Kidney (tissue), 13 donors: ENCODE measurements at regions not wholly inside any gene's neighbourhood (a gene's known extent, or its start where the extent isn't known, plus 50 kb on each side); places are given as distances from the start of the nearest gene placed in this dataset.

ENCODE experiments used
- DNase-seq, 5 donors: peaks; one replicate each; pipeline ENCODE4 v3.0.0-alpha.2; 2013 to 2020
- FAIRE-seq: peaks from 2 replicates; lab custom pipeline; 2012; peaks lifted over from hg19 to GRCh38; lab: Jason Lieb, UNC
- H3K27ac ChIP-seq, 2 donors: one replicate each; pipeline ENCODE4 v1.7.0; 2013; ENCODE audit warnings: low read depth in 2 of 2, low read length in 2 of 2, inconsistent platforms in 1 of 2
- H3K27me3 ChIP-seq: one replicate; pipeline ENCODE4 v1.7.1; 2013; ENCODE audit warnings: low read length, inconsistent platforms; ENCODE audit not compliant: control insufficient read depth, insufficient read depth
- H3K36me3 ChIP-seq, 3 donors: one replicate each; pipeline versions ENCODE4 v1.7.0 to v1.7.1; 2013; ENCODE audit warnings: low read length in 3 of 3, control low read depth in 1 of 3, inconsistent platforms in 1 of 3; ENCODE audit not compliant: insufficient read depth in 3 of 3, control insufficient read depth in 2 of 3
- H3K4me1 ChIP-seq, 3 donors: one replicate each; pipeline versions ENCODE4 v1.7.0 to v1.7.1; 2013; ENCODE audit warnings: low read length in 3 of 3, inconsistent platforms in 1 of 3, low read depth in 1 of 3; ENCODE audit not compliant: control insufficient read depth in 2 of 3, insufficient read depth in 2 of 3
- H3K4me3 ChIP-seq, 3 donors: one replicate each; pipeline versions ENCODE4 v1.7.0 to v1.8.1; 2013; ENCODE audit warnings: low read length in 3 of 3, control low read depth in 1 of 3, inconsistent platforms in 1 of 3
- H3K9ac ChIP-seq, 3 donors: one replicate each; pipeline versions ENCODE4 v1.7.0 to v1.7.1; 2013; ENCODE audit warnings: low read length in 3 of 3, control low read depth in 1 of 3, inconsistent platforms in 1 of 3
- H3K9me3 ChIP-seq, 3 donors: one replicate each; pipeline versions ENCODE4 v1.7.0 to v1.7.1; 2013; ENCODE audit warnings: low read length in 3 of 3, control low read depth in 1 of 3, inconsistent platforms in 1 of 3; ENCODE audit not compliant: control insufficient read depth in 2 of 3, insufficient read depth in 1 of 3
- intact Hi-C: fragments of 100-400 bp; cut with DNase I; formaldehyde crosslinking; loops from one replicate; pipeline ENCODE4 v1.11.1; 2022
- TF ChIP-seq, protein P1 (sequence below): IDR thresholded peaks from 3 replicates; pipeline ENCODE4 v1.5.1; 2012; ENCODE audit warnings: mild to moderate bottlenecking, moderate library complexity, borderline replicate concordance; ENCODE audit not compliant: insufficient read depth; ENCODE audit errors: extremely low read depth
- donor health status: control.
- donor health status: control.
- donor health status: control.
- donor health status: control.
- donor health status: control.
- donor health status: DM: yes; HTN: yes; CAD: no.
- donor health status: Normal renal cell carcinoma (clear cell type).

DNA sequence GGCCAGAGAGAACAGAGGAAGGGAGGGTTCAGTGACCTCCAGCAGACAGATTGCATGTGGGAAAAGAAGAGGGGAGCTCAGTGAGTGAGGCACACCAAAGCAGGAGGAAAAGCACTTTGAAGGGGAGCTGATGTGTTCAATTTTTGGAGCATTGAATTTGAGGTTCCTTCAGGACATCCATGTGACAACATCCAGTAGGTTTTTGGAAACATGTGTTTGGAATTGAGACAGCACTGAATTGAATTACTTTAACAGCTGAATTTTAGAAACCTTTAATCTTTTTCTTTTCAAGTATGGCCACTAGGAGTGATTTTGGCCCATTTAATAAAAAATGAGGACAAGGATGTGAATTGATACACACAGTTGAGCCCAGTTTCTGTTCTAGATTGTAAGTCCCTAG is 101.8 kb upstream of the SEC61G start:
- Histone ChIP-seq H3K9me3 (no peaks in the 10 kb centered on the region), H3K9ac (no peak overlapping the region), H3K36me3 (no peaks in the 10 kb centered on the region), H3K4me1 (no peaks in the 10 kb centered on the region), H3K27ac (no peak overlapping the region), H3K4me3 (no peak overlapping the region), H3K27me3 (no peaks in the 10 kb centered on the region)
- intact Hi-C loops = no loop called here
- TF ChIP-seq, protein P1, sequence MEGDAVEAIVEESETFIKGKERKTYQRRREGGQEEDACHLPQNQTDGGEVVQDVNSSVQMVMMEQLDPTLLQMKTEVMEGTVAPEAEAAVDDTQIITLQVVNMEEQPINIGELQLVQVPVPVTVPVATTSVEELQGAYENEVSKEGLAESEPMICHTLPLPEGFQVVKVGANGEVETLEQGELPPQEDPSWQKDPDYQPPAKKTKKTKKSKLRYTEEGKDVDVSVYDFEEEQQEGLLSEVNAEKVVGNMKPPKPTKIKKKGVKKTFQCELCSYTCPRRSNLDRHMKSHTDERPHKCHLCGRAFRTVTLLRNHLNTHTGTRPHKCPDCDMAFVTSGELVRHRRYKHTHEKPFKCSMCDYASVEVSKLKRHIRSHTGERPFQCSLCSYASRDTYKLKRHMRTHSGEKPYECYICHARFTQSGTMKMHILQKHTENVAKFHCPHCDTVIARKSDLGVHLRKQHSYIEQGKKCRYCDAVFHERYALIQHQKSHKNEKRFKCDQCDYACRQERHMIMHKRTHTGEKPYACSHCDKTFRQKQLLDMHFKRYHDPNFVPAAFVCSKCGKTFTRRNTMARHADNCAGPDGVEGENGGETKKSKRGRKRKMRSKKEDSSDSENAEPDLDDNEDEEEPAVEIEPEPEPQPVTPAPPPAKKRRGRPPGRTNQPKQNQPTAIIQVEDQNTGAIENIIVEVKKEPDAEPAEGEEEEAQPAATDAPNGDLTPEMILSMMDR = no peak
- no peak for DNase-seq
- no peak for FAIRE-seq

DNA sequence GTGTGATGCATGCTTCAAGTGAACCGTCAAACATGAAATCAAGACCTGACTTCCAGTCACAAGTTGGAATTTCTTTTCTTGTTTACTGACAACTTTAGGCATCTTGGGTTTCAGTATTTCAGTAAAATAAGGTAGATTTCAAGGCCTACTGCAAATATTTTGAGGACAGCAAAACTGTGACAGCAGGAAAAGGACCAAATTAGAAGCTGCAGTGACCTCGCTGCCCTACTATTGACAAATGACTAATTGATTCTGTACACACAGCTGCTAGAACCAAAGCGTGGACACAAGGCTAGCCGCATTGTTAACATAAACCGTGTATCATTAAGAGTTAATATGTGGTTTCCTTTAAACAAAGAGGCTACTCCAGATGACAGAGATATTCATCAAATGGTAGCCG is 105.7 kb upstream of the SEC61G start:
- intact Hi-C loops = no loop called here
- no peak for FAIRE-seq
- H3K9ac ChIP-seq = no peak overlapping the region
- no peaks in the 10 kb centered on the region for H3K4me1 ChIP-seq
- DNase-seq = peak in 1 of 5 donors; percentile 27
- no peaks in the 10 kb centered on the region for H3K27me3 ChIP-seq
- TF ChIP-seq, protein P1 = no peak
- no peak overlapping the region for H3K27ac ChIP-seq
- H3K4me3 ChIP-seq = no peak overlapping the region
- no peaks in the 10 kb centered on the region for H3K36me3 ChIP-seq
- no peaks in the 10 kb centered on the region for H3K9me3 ChIP-seq

DNA sequence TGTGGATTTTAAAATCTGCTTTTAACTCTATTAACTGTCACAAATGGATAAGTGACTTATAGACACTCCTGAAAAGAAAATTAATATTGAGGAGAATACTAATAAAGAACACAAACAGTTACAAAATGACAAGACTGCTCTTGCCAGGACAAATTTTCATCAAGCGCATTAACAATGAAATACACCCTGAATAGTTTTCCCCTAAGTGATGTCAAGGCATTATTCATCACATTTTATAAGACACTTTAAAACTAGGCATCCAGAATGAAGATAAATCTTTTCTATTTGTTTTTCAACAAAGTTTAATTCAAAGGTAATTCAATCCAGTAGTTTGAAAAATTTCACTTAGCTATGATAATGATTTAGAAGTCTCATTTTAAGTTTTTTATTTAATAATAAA is 110.5 kb upstream of the SEC61G start:
- FAIRE-seq (no peak), DNase-seq (no peak)
- Histone ChIP-seq H3K27me3 (no peaks in the 10 kb centered on the region), H3K36me3 (no peaks in the 10 kb centered on the region), H3K9me3 (no peaks in the 10 kb centered on the region), H3K27ac (no peak overlapping the region), H3K4me3 (no peak overlapping the region), H3K9ac (no peak overlapping the region), H3K4me1 (no peaks in the 10 kb centered on the region)
- TF ChIP-seq, protein P1 = no peak
- intact Hi-C loops = no loop called here

DNA sequence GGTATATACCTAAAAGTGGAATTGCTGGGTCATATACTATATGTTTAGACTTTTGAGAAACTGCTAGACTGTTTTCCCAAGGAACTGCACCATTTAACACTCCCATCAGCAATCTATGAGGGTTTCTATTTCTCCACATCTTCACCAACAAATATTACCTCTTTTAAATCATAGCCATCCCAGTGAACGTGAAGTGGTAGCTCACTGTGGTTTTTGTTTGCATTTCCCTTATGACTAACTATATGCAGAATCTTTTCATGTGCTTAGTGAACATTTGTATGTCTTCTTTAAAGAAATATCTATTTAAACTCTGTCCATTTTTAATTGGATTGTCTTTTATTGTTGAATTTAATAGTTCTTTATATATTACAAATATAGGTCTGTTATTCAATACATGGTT is 115.8 kb upstream of the SEC61G start:
- Histone ChIP-seq H3K4me1 (peaks cover 0 to 5% (median 3%) of the 10 kb centered on the region in 3 donors), H3K27me3 (no peaks in the 10 kb centered on the region), H3K27ac (no peak overlapping the region), H3K9ac (no peak overlapping the region), H3K4me3 (no peak overlapping the region), H3K36me3 (no peaks in the 10 kb centered on the region), H3K9me3 (no peaks in the 10 kb centered on the region)
- intact Hi-C loops = no loop called here
- TF ChIP-seq, protein P1 = no peak
- DNase-seq (no peak), FAIRE-seq (peak; percentile 63)
